SK-N-SH treated with all-trans-retinoic acid at 6 μM for 48 hours (cell line): ENCODE measurements at regions not wholly inside any gene's neighbourhood (a gene's known extent, or its start where the extent isn't known, plus 50 kb on each side); places are given as distances from the start of the nearest gene placed in this dataset.
"Not testable (repeated sequence)": the region's sequence is repeated elsewhere in the genome, so short reads cannot be mapped to it uniquely, and the experiment has no call there.

Experiments
- ARNTL ChIP-seq: fragments of 450-650 bp; formaldehyde crosslinking; IDR thresholded peaks from 2 replicates; pipeline ENCODE4 v1.5.0; 2020; ENCODE audit warnings: low read depth, mild to moderate bottlenecking, moderate library complexity, borderline replicate concordance
- CSDC2 ChIP-seq: fragments of 250-450 bp; sonication (Bioruptor Pico); IDR thresholded peaks from 2 replicates; pipeline ENCODE4 v1.5.0; 2020; ENCODE audit warnings: mild to moderate bottlenecking, moderate library complexity
- ESRRG ChIP-seq: fragments of 250-450 bp; sonication (Bioruptor Pico); IDR thresholded peaks from 2 replicates; pipeline ENCODE4 v1.6.1; 2021; ENCODE audit warnings: mild to moderate bottlenecking
- OSR1 ChIP-seq: fragments of 250-450 bp; sonication (Bioruptor Pico); IDR thresholded peaks from 2 replicates; pipeline ENCODE4 v1.8.0; 2022; ENCODE audit warnings: moderate library complexity, mild to moderate bottlenecking, inconsistent platforms
- PATZ1 ChIP-seq: fragments of 250-450 bp; sonication (Bioruptor Pico); IDR thresholded peaks from 2 replicates; pipeline ENCODE4 v1.8.0; 2020; ENCODE audit warnings: mild to moderate bottlenecking, moderate library complexity, borderline replicate concordance
- POU6F1 ChIP-seq: fragments of 250-450 bp; sonication (Bioruptor Pico); IDR thresholded peaks from 2 replicates; pipeline ENCODE4 v1.8.0; 2021; ENCODE audit warnings: low read depth, mild to moderate bottlenecking, moderate library complexity, borderline replicate concordance
- RARB ChIP-seq: fragments of 250-450 bp; sonication (Bioruptor Pico); IDR thresholded peaks from 2 replicates; pipeline ENCODE4 v1.8.0; 2021; ENCODE audit warnings: mild to moderate bottlenecking, moderate library complexity
- TCF4 ChIP-seq: fragments of 250-450 bp; sonication (Bioruptor Pico); IDR thresholded peaks from 2 replicates; pipeline ENCODE4 v1.8.0; 2021; ENCODE audit warnings: mild to moderate bottlenecking, moderate library complexity, borderline replicate concordance
- ZC3H10 ChIP-seq: fragments of 250-450 bp; sonication (Bioruptor Pico); IDR thresholded peaks from 2 replicates; pipeline ENCODE4 v1.5.1; 2021; ENCODE audit warnings: mild to moderate bottlenecking, moderate library complexity
- ZFP3 ChIP-seq: fragments of 250-450 bp; sonication (Bioruptor Pico); IDR thresholded peaks from 2 replicates; pipeline ENCODE4 v1.5.0; 2020; ENCODE audit warnings: mild to moderate bottlenecking, moderate library complexity
- ZFP30 ChIP-seq: fragments of 450-650 bp; formaldehyde crosslinking; IDR thresholded peaks from 2 replicates; pipeline ENCODE4 v1.5.0; 2022; ENCODE audit warnings: mild to moderate bottlenecking, moderate library complexity
- ZNF565 ChIP-seq: fragments of 450-650 bp; formaldehyde crosslinking; conservative IDR thresholded peaks from 2 replicates; pipeline ENCODE4 v1.5.0; 2020; ENCODE audit warnings: low read depth, mild to moderate bottlenecking, moderate library complexity
- ZNF70 ChIP-seq: fragments of 450-650 bp; formaldehyde crosslinking; IDR thresholded peaks from 2 replicates; pipeline ENCODE4 v1.5.0; 2020; ENCODE audit warnings: mild to moderate bottlenecking, moderate library complexity
- TF ChIP-seq, protein P1 (sequence below): fragments of 250-450 bp; sonication (Bioruptor Pico); IDR thresholded peaks from 2 replicates; pipeline ENCODE4 v1.5.1; 2020; ENCODE audit warnings: low read depth, mild to moderate bottlenecking, moderate library complexity

GRCh38 chr11:26882363-26882880 is 111.5 kb upstream of the FIBIN start:
- TF ChIP-seq, protein P1, sequence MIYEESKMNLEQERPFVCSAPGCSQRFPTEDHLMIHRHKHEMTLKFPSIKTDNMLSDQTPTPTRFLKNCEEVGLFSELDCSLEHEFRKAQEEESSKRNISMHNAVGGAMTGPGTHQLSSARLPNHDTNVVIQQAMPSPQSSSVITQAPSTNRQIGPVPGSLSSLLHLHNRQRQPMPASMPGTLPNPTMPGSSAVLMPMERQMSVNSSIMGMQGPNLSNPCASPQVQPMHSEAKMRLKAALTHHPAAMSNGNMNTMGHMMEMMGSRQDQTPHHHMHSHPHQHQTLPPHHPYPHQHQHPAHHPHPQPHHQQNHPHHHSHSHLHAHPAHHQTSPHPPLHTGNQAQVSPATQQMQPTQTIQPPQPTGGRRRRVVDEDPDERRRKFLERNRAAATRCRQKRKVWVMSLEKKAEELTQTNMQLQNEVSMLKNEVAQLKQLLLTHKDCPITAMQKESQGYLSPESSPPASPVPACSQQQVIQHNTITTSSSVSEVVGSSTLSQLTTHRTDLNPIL (CRISPR knock-in tag): not testable (repeated sequence)
- not testable (repeated sequence) for TF ChIP-seq ZC3H10 (CRISPR knock-in tag); OSR1; PATZ1 (CRISPR knock-in tag); ZFP30 (CRISPR knock-in tag); RARB (CRISPR knock-in tag); ZFP3 (CRISPR knock-in tag); ZNF70 (CRISPR knock-in tag); ARNTL (CRISPR knock-in tag); POU6F1 (CRISPR knock-in tag); TCF4; ESRRG (CRISPR knock-in tag); ZNF565 (CRISPR knock-in tag); CSDC2 (CRISPR knock-in tag)
